ENCODE measurements at regions not wholly inside any gene's neighbourhood (a gene's known extent, or its start where the extent isn't known, plus 50 kb on each side); places are given as distances from the start of the nearest gene placed in this dataset.

- peak; percentile 96 for DNase-seq (ENCODE audit: low spot score)
- ChIA-PET POLR2A (ENCODE audit: low non-redundant PET) (no interaction called here), CTCF (interaction anchor here (0.6 to 1.1 kb wide), 5 partner anchors 17 to 352 kb away, joined by 4 to 5 read pairs (median 5); no protein-coding TSS in a partner anchor)
- no peak overlapping the region for H3K27ac ChIP-seq
- no peak for TF ChIP-seq CTCF (conservative IDR thresholded peaks at IDR 0.05; ENCODE audit: low read depth)
Measured at GRCh38 chr9:86766912-86767311, 180.4 kb downstream of the GAS1 start.

GRCh38 chr9:86766511-86766910 is 180.8 kb downstream of the GAS1 start:
- ChIA-PET CTCF (interaction anchor here (0.6 to 1.1 kb wide), 5 partner anchors 17 to 352 kb away, joined by 4 to 5 read pairs (median 5); no protein-coding TSS in a partner anchor), POLR2A (ENCODE audit: low non-redundant PET) (no interaction called here)
- H3K27ac ChIP-seq, result no peak overlapping the region
- TF ChIP-seq CTCF (conservative IDR thresholded peaks at IDR 0.05; ENCODE audit: low read depth), result no peak
- no peak for DNase-seq (ENCODE audit: low spot score)

GRCh38 chr9:86765746-86766430 is 181.4 kb downstream of the GAS1 start:
- CTCF ChIA-PET, result no interaction called here
- no peak for TF ChIP-seq CTCF (conservative IDR thresholded peaks at IDR 0.05; ENCODE audit: low read depth)
- DNase-seq (ENCODE audit: low spot score), result no peak
- POLR2A ChIA-PET (ENCODE audit: low non-redundant PET), result no interaction called here
- H3K27ac ChIP-seq, result no peak overlapping the region

GRCh38 chr9:86764671-86765343 is 182.5 kb downstream of the GAS1 start:
- no peak for DNase-seq (ENCODE audit: low spot score)
- POLR2A ChIA-PET (ENCODE audit: low non-redundant PET), result no interaction called here
- CTCF ChIA-PET, result no interaction called here
- no peak for TF ChIP-seq CTCF (conservative IDR thresholded peaks at IDR 0.05; ENCODE audit: low read depth)
- H3K27ac ChIP-seq, result no peak overlapping the region

- CTCF ChIA-PET, result interaction anchor here (0.6 kb wide), 1 partner anchor 10 kb away, joined by 3 read pairs; no protein-coding TSS in a partner anchor
- TF ChIP-seq CTCF (conservative IDR thresholded peaks at IDR 0.05; ENCODE audit: low read depth), result no peak
- POLR2A ChIA-PET (ENCODE audit: low non-redundant PET), result no interaction called here
- H3K27ac ChIP-seq, result no peak overlapping the region
- DNase-seq (ENCODE audit: low spot score), result no peak
Measured at GRCh38 chr9:86764221-86764624, 183.1 kb downstream of the GAS1 start.

GRCh38 chr9:86763791-86764190 is 183.5 kb downstream of the GAS1 start:
- CTCF ChIA-PET, result interaction anchor here (0.6 kb wide), 1 partner anchor 9 kb away, joined by 3 read pairs; no protein-coding TSS in a partner anchor
- POLR2A ChIA-PET (ENCODE audit: low non-redundant PET), result no interaction called here
- no peak for DNase-seq (ENCODE audit: low spot score)

More at GRCh38 chr9:86763791-86764190, 183.5 kb downstream of the GAS1 start:
- H3K27ac ChIP-seq, result no peak overlapping the region
- TF ChIP-seq CTCF (conservative IDR thresholded peaks at IDR 0.05; ENCODE audit: low read depth), result no peak

Measured in RWPE1 (cell line).